GM18505 (cell line): ENCODE measurements at regions not wholly inside any gene's neighbourhood (a gene's known extent, or its start where the extent isn't known, plus 50 kb on each side); places are given as distances from the start of the nearest gene placed in this dataset.

Experiments used
- ATAC-seq: cut with Tn5 transposase; IDR thresholded peaks from one replicate; pipeline ENCODE4 v1.9.1; 2021; ENCODE audit not compliant: unreplicated experiment
- POLR2A ChIP-seq: IDR thresholded peaks from 4 replicates; pipeline ENCODE4 v1.6.1; 2011; ENCODE audit warnings: borderline replicate concordance; ENCODE audit not compliant: insufficient read depth, insufficient read length; ENCODE audit errors: extremely low read depth

DNA sequence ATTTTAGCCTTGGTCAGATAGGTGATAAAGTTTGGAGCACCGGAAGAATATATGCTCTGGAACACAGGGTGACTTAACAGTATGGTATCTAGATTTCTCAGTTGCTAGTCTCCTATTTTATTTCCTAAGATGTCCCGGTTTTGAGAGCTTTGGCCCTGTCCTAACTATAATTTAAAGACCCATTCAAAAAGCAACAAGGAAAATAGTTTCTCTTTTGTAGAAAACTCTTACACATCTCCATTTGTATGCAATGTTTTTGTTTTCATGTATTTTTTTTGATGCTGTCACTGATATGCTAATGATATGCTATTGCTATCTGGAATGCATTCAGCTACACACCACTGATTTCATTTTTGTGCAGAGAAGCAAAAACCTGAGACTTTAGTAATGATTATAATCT, 237.8 kb downstream of the GPD2 start:
- no peak for TF ChIP-seq POLR2A
- no peak for ATAC-seq

- ATAC-seq, result no peak
Observed at GRCh38 chr2:156675896-156676295, 239.7 kb downstream of the GPD2 start.

DNA sequence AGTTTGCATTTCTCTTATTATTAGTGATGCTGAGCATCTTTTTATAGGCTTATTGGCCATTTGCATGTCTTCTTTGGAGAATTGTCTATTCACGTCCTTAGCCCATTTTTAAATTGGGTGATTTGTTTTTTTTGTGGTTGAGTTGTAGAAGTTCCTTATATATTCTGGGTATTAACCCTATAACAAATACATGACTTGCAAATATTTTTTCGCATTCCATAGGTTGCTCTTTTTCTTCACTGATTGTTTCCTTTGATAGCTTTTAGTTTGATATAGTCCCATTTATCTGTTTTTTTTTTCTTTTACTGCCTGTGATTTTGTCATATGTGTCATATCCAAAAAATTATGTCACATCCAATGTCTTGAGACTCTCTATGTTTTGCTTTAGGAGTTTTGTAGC, 243.6 kb downstream of the GPD2 start:
- TF ChIP-seq POLR2A, result no peak
- no peak for ATAC-seq

More at GRCh38 chr2:156675896-156676295, 239.7 kb downstream of the GPD2 start:
- TF ChIP-seq POLR2A, result no peak

GRCh38 chr2:156680266-156680665, 244.1 kb downstream of the GPD2 start:
- ATAC-seq, result no peak
- no peak for TF ChIP-seq POLR2A

DNA sequence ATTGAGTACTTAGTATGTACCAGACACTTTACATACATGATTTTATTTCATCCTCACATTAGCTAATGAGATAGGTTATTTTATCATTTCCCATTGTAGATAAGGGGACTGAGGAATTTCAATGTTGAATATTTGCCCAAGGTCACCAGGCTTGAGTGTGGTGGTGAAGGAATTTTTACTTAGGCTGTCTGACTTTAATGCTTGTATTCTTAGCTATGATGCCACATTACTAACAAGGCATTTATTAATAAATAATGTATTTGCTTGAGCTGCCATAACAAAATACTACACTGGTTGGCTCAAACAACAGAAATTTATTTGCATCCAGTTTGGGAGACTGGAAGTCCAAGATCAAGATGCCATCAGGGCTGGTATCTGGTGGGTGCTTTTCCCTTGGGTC, 250.9 kb downstream of the GPD2 start:
- no peak for ATAC-seq
- no peak for TF ChIP-seq POLR2A

GRCh38 chr2:156687715-156688114, 251.5 kb downstream of the GPD2 start:
- no peak for ATAC-seq
- no peak for TF ChIP-seq POLR2A

DNA sequence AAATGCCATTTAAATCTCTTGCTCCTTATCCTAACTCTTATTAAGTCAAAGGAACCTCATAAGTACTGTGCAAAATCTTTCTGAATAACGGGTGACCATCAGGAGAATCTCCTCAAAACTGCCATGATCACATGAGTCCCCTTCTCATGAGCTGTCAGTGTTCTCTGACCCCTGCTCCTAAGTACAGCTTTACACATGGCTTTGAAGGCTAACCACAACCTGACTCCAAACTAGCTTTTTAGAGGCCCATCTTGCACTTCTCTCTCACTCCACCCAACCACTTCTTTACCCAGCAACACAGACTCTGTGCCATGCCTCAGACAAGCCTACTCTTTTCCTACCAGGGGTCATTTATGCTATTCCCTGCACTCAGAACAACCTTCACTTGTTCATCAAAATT, 253.8 kb downstream of the GPD2 start:
- no peak for ATAC-seq
- no peak for TF ChIP-seq POLR2A

GRCh38 chr2:156691014-156691413, 254.8 kb downstream of the GPD2 start:
- no peak for ATAC-seq
- TF ChIP-seq POLR2A, result no peak

GRCh38 chr2:156695020-156695419, 258.8 kb downstream of the GPD2 start:
- TF ChIP-seq POLR2A, result no peak
- ATAC-seq, result no peak

GRCh38 chr2:156695595-156695994, 259.4 kb downstream of the GPD2 start:
- ATAC-seq, result no peak
- no peak for TF ChIP-seq POLR2A

- TF ChIP-seq POLR2A, result no peak
- no peak for ATAC-seq
Observed at GRCh38 chr2:156697906-156698305, 261.7 kb downstream of the GPD2 start.

DNA sequence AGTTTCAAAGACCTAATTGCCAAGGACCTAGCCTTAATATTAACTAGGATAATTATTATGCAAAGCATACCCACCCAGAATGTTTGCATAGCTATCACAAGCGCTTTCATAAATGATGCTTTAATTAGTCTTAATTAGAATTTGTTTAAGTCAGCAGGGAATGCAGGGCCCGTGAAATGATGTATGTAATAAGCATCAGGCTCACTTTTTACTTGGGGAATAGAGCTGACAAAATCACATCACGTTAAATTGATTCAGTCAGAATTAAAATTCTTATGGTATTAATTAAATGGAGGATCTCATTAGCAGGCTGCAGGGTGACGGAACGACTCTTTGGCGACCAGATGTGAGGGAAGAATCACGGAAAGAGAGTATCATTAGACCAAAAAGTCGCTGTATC, 264.5 kb downstream of the GPD2 start:
- ATAC-seq, result no peak
- TF ChIP-seq POLR2A, result no peak

- no peak for ATAC-seq
- no peak for TF ChIP-seq POLR2A
Observed at GRCh38 chr2:156702541-156702940, 266.4 kb downstream of the GPD2 start.

DNA sequence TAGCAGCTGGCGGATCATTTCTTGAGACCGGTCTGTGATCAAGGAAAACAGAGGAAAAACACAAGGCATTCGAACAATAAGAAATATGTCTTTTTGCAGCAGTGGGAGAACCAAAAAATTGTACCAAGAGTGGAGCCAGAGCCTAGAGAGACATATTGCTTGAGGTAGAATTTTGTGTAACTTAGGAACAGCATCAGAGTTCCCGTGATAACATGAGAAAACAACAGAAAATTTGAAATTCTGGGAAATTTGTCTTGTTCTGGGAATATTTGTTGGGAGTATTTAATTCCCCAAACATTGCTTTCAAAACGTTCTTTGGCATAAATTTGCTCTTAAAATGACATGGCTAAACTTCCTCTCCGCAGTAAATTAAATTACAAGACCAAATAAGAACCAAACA, 267.5 kb downstream of the GPD2 start:
- TF ChIP-seq POLR2A, result no peak
- no peak for ATAC-seq

- no peak for TF ChIP-seq POLR2A
- ATAC-seq, result no peak
Observed at GRCh38 chr2:156704132-156704531, 268.0 kb downstream of the GPD2 start.
